WTC11 (cell line): ENCODE measurements at regions not wholly inside any gene's neighbourhood (a gene's known extent, or its start where the extent isn't known, plus 50 kb on each side); places are given as distances from the start of the nearest gene placed in this dataset.

Experiments used
- CTCF ChIP-seq: fragments of 200-600 bp; IDR thresholded peaks from 2 replicates; pipeline ENCODE4 v1.8.0; 2022; ENCODE audit warnings: antibody characterized with exemption
- FOXK1 ChIP-seq: sonication (generic); formaldehyde crosslinking; IDR thresholded peaks from 2 replicates; pipeline ENCODE4 v1.8.0; 2022; ENCODE audit warnings: mild to moderate bottlenecking, moderate library complexity, missing genetic modification reagents
- IRF1 ChIP-seq: sonication (generic); formaldehyde crosslinking; IDR thresholded peaks from 2 replicates; pipeline ENCODE4 v1.8.0; 2023; ENCODE audit warnings: missing genetic modification reagents
- TEAD4 ChIP-seq: sonication (generic); formaldehyde crosslinking; IDR thresholded peaks from 2 replicates; pipeline ENCODE4 v1.8.0; 2022; ENCODE audit warnings: mild to moderate bottlenecking, missing genetic modification reagents
- USF2 ChIP-seq: sonication (generic); formaldehyde crosslinking; IDR thresholded peaks from 2 replicates; pipeline ENCODE4 v1.8.1; 2023; ENCODE audit warnings: mild to moderate bottlenecking, missing genetic modification reagents, moderate library complexity
- ZNF138 ChIP-seq: sonication (generic); formaldehyde crosslinking; conservative IDR thresholded peaks from 2 replicates; pipeline ENCODE4 v1.8.1; 2022; ENCODE audit warnings: mild to moderate bottlenecking, moderate library complexity, missing genetic modification reagents

- TF ChIP-seq FOXK1 (no peak), CTCF (no peak), ZNF138 (CRISPR knock-in tag) (no peak), TEAD4 (CRISPR knock-in tag) (no peak), IRF1 (CRISPR knock-in tag) (no peak), USF2 (CRISPR knock-in tag) (no peak)
Observed at GRCh38 chr12:4147031-4147481, 126.5 kb upstream of the CCND2 start.
